Panc1 (cell line): ENCODE measurements at regions not wholly inside any gene's neighbourhood (a gene's known extent, or its start where the extent isn't known, plus 50 kb on each side); places are given as distances from the start of the nearest gene placed in this dataset.

ENCODE experiments used
- CTCF ChIP-seq: fragments of 450-650 bp; IDR thresholded peaks from 2 replicates; pipeline ENCODE4 v1.5.1; 2017; ENCODE audit warnings: mild to moderate bottlenecking
- POLR2AphosphoS5 ChIP-seq: IDR thresholded peaks from 2 replicates; pipeline ENCODE4 v1.6.1; 2012; ENCODE audit warnings: mild to moderate bottlenecking, low read depth, low read length, moderate library complexity
- REST ChIP-seq, 2 experiments: IDR thresholded peaks; 2 replicates each; pipeline ENCODE4 v1.6.1; 2011 to 2012; ENCODE audit warnings: low read depth in 2 of 2, control low read depth in 1 of 2, low read length in 1 of 2, mild to moderate bottlenecking in 1 of 2, moderate library complexity in 1 of 2; ENCODE audit not compliant: insufficient read depth in 1 of 2

GRCh38 chr18:60228609-60229595 lies 143.7 kb downstream of the MC4R start:
- TF ChIP-seq CTCF (no peak), POLR2AphosphoS5 (no peak), REST (IDR thresholded peaks at IDR 0.05; ENCODE audit: insufficient read depth in 1 of 2, low read depth in 2 of 2, low read length in 1 of 2) (no peak)
